ENCODE measurements at regions not wholly inside any gene's neighbourhood (a gene's known extent, or its start where the extent isn't known, plus 50 kb on each side); places are given as distances from the start of the nearest gene placed in this dataset.

GRCh38 chr4:33060674-33061542 is 2340.7 kb downstream of the PCDH7 start:
- no peak for TF ChIP-seq CTCF (IDR thresholded peaks at IDR 0.05)
- H3K27me3 ChIP-seq (ENCODE audit: control insufficient read depth, insufficient read depth, low read length), result no peaks in the 10 kb centered on the region
- no peak overlapping the region for H3K4me2 ChIP-seq (ENCODE audit: low read length)
- H3K27ac ChIP-seq, result no peak overlapping the region
- H3K36me3 ChIP-seq (ENCODE audit: control insufficient read depth, insufficient read depth, low read length), result no peaks in the 10 kb centered on the region
- H2AFZ ChIP-seq, result no peak overlapping the region
- H3K79me2 ChIP-seq, result no peaks in the 10 kb centered on the region
- H3K4me3 ChIP-seq (ENCODE audit: low read depth, low read length), result no peak overlapping the region
- H3K4me1 ChIP-seq, result no peaks in the 10 kb centered on the region
- H3K9me3 ChIP-seq (ENCODE audit: control insufficient read depth, low read length), result no peaks in the 10 kb centered on the region
- H3K9ac ChIP-seq, result no peak overlapping the region

- TF ChIP-seq CTCF (IDR thresholded peaks at IDR 0.05), result no peak
- no peak overlapping the region for H3K4me3 ChIP-seq (ENCODE audit: low read depth, low read length)
- H3K4me2 ChIP-seq (ENCODE audit: low read length), result no peak overlapping the region
- H3K79me2 ChIP-seq, result no peaks in the 10 kb centered on the region
- no peaks in the 10 kb centered on the region for H3K4me1 ChIP-seq
- H3K36me3 ChIP-seq (ENCODE audit: control insufficient read depth, insufficient read depth, low read length), result no peaks in the 10 kb centered on the region
- no peak overlapping the region for H3K27ac ChIP-seq
- no peaks in the 10 kb centered on the region for H3K9me3 ChIP-seq (ENCODE audit: control insufficient read depth, low read length)
- no peak overlapping the region for H2AFZ ChIP-seq
- H3K9ac ChIP-seq, result no peak overlapping the region
- no peaks in the 10 kb centered on the region for H3K27me3 ChIP-seq (ENCODE audit: control insufficient read depth, insufficient read depth, low read length)
These were observed 2341.6 kb downstream of the PCDH7 start for GRCh38 chr4:33061727-33062126.

GRCh38 chr4:33062155-33062806 is 2342.1 kb downstream of the PCDH7 start:
- no peak for TF ChIP-seq CTCF (IDR thresholded peaks at IDR 0.05)
- H3K27me3 ChIP-seq (ENCODE audit: control insufficient read depth, insufficient read depth, low read length), result no peaks in the 10 kb centered on the region

GRCh38 chr4:33063241-33063640 is 2343.1 kb downstream of the PCDH7 start:
- H3K9ac ChIP-seq, result no peak overlapping the region
- H3K4me1 ChIP-seq, result no peaks in the 10 kb centered on the region
- H3K27ac ChIP-seq, result no peak overlapping the region
- H2AFZ ChIP-seq, result no peak overlapping the region
- no peaks in the 10 kb centered on the region for H3K79me2 ChIP-seq
- no peaks in the 10 kb centered on the region for H3K27me3 ChIP-seq (ENCODE audit: control insufficient read depth, insufficient read depth, low read length)
- H3K9me3 ChIP-seq (ENCODE audit: control insufficient read depth, low read length), result no peaks in the 10 kb centered on the region
- H3K4me3 ChIP-seq (ENCODE audit: low read depth, low read length), result no peak overlapping the region
- no peak overlapping the region for H3K4me2 ChIP-seq (ENCODE audit: low read length)
- H3K36me3 ChIP-seq (ENCODE audit: control insufficient read depth, insufficient read depth, low read length), result no peaks in the 10 kb centered on the region
- no peak for TF ChIP-seq CTCF (IDR thresholded peaks at IDR 0.05)

More at GRCh38 chr4:33062155-33062806, 2342.1 kb downstream of the PCDH7 start:
- Histone ChIP-seq H3K9me3 (ENCODE audit: control insufficient read depth, low read length) (no peaks in the 10 kb centered on the region), H3K79me2 (no peaks in the 10 kb centered on the region), H2AFZ (no peak overlapping the region), H3K4me1 (no peaks in the 10 kb centered on the region), H3K4me3 (ENCODE audit: low read depth, low read length) (no peak overlapping the region), H3K27ac (no peak overlapping the region), H3K36me3 (ENCODE audit: control insufficient read depth, insufficient read depth, low read length) (no peaks in the 10 kb centered on the region), H3K4me2 (ENCODE audit: low read length) (no peak overlapping the region), H3K9ac (no peak overlapping the region)
